ENCODE measurements at regions not wholly inside any gene's neighbourhood (a gene's known extent, or its start where the extent isn't known, plus 50 kb on each side); places are given as distances from the start of the nearest gene placed in this dataset.

GRCh38 chr6:106764353-106764980 lies 135.1 kb downstream of the QRSL1 start:
- Histone ChIP-seq H3K4me3 (no peak overlapping the region), H3K9me3 (no peaks in the 10 kb centered on the region), H3K36me3 (no peaks in the 10 kb centered on the region), H3K27ac (no peak overlapping the region), H3K27me3 (replicated peaks; ENCODE audit: insufficient read depth) (no peaks in the 10 kb centered on the region), H3K4me1 (ENCODE audit: control insufficient read depth in 1 of 2, low read depth in 2 of 2) (no peaks in the 10 kb centered on the region)
- ATAC-seq (ENCODE audit: insufficient number of reproducible peaks, low FRiP score, low read depth) (no peak), DNase-seq (ENCODE audit: low spot score) (no peak)
- no peak for TF ChIP-seq CTCF (IDR thresholded peaks at IDR 0.05)

GRCh38 chr6:106763361-106763760 lies 134.0 kb downstream of the QRSL1 start:
- TF ChIP-seq CTCF (IDR thresholded peaks at IDR 0.05), result no peak
- DNase-seq (ENCODE audit: low spot score), result no peak
- H3K4me1 ChIP-seq (ENCODE audit: control insufficient read depth in 1 of 2, low read depth in 2 of 2), result no peaks in the 10 kb centered on the region
- no peak overlapping the region for H3K27ac ChIP-seq
- no peaks in the 10 kb centered on the region for H3K9me3 ChIP-seq
- no peaks in the 10 kb centered on the region for H3K27me3 ChIP-seq (replicated peaks; ENCODE audit: insufficient read depth)
- H3K4me3 ChIP-seq, result no peak overlapping the region
- no peaks in the 10 kb centered on the region for H3K36me3 ChIP-seq
- ATAC-seq (ENCODE audit: insufficient number of reproducible peaks, low FRiP score, low read depth), result no peak

- H3K36me3 ChIP-seq, result no peaks in the 10 kb centered on the region
- no peak overlapping the region for H3K27ac ChIP-seq
- H3K4me1 ChIP-seq (ENCODE audit: control insufficient read depth in 1 of 2, low read depth in 2 of 2), result no peaks in the 10 kb centered on the region
- no peak for TF ChIP-seq CTCF (IDR thresholded peaks at IDR 0.05)
- no peak overlapping the region for H3K4me3 ChIP-seq
- H3K27me3 ChIP-seq (replicated peaks; ENCODE audit: insufficient read depth), result no peaks in the 10 kb centered on the region
- DNase-seq (ENCODE audit: low spot score), result no peak
- no peak for ATAC-seq (ENCODE audit: insufficient number of reproducible peaks, low FRiP score, low read depth)
- no peaks in the 10 kb centered on the region for H3K9me3 ChIP-seq
These were observed 131.8 kb downstream of the QRSL1 start for GRCh38 chr6:106761160-106761559.

- DNase-seq (ENCODE audit: low spot score) (no peak), ATAC-seq (ENCODE audit: insufficient number of reproducible peaks, low FRiP score, low read depth) (no peak)
- H3K27ac ChIP-seq, result no peak overlapping the region
- TF ChIP-seq CTCF (IDR thresholded peaks at IDR 0.05), result no peak
- no peaks in the 10 kb centered on the region for H3K4me1 ChIP-seq (ENCODE audit: control insufficient read depth in 1 of 2, low read depth in 2 of 2)
- no peak overlapping the region for H3K4me3 ChIP-seq
- no peaks in the 10 kb centered on the region for H3K27me3 ChIP-seq (replicated peaks; ENCODE audit: insufficient read depth)
- no peaks in the 10 kb centered on the region for H3K9me3 ChIP-seq
- no peaks in the 10 kb centered on the region for H3K36me3 ChIP-seq
These were observed 129.7 kb downstream of the QRSL1 start for GRCh38 chr6:106759112-106759511.

- DNase-seq (ENCODE audit: low spot score) (no peak), ATAC-seq (ENCODE audit: insufficient number of reproducible peaks, low FRiP score, low read depth) (no peak)
- Histone ChIP-seq H3K4me1 (ENCODE audit: control insufficient read depth in 1 of 2, low read depth in 2 of 2) (no peaks in the 10 kb centered on the region), H3K36me3 (no peaks in the 10 kb centered on the region), H3K9me3 (no peaks in the 10 kb centered on the region), H3K4me3 (no peak overlapping the region), H3K27ac (no peak overlapping the region), H3K27me3 (replicated peaks; ENCODE audit: insufficient read depth) (no peaks in the 10 kb centered on the region)
- no peak for TF ChIP-seq CTCF (IDR thresholded peaks at IDR 0.05)
These were observed 128.5 kb downstream of the QRSL1 start for GRCh38 chr6:106757722-106758467.
